GM13977 (cell line): ENCODE measurements at regions not wholly inside any gene's neighbourhood (a gene's known extent, or its start where the extent isn't known, plus 50 kb on each side); places are given as distances from the start of the nearest gene placed in this dataset.

Experiments used
- DNase-seq: peaks from one replicate; pipeline ENCODE4 v3.0.0; 2012; ENCODE audit warnings: low spot score
- in situ Hi-C: fragments of 300-500 bp; cut with MboI; formaldehyde crosslinking; loops from one replicate; pipeline ENCODE4 v1.12.0; 2022; ENCODE audit warnings: low sequenced_read_pairs, low pct_unique_long_range_greater_than_20kb, mixed read lengths, inconsistent platforms; ENCODE audit not compliant: unreplicated experiment
- TF ChIP-seq, protein P1 (sequence below): IDR thresholded peaks from 2 replicates; pipeline ENCODE4 v1.5.1; 2012; ENCODE audit warnings: mild to moderate bottlenecking, control low read depth; ENCODE audit not compliant: insufficient read depth; ENCODE audit errors: extremely low read depth, missing control alignments

DNA sequence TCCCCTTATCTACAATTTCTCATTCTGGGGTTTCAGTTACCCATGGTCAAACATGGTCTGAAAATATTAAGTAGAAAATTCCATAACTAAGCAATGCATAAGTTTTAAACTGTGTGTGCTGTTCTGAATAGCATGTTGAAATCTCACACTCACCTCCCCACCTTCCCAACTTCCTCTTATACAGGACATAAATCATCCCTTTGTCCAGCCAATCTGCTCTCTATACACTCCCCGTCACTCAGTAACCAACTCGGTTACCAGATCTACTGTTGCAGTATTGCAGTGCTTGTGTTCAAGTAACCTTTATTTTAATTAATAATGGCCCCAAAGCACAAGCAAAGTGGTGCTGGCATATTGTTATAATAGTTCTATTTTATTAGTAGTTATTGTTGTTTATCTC lies 420.5 kb downstream of the GXYLT1 start:
- TF ChIP-seq, protein P1, sequence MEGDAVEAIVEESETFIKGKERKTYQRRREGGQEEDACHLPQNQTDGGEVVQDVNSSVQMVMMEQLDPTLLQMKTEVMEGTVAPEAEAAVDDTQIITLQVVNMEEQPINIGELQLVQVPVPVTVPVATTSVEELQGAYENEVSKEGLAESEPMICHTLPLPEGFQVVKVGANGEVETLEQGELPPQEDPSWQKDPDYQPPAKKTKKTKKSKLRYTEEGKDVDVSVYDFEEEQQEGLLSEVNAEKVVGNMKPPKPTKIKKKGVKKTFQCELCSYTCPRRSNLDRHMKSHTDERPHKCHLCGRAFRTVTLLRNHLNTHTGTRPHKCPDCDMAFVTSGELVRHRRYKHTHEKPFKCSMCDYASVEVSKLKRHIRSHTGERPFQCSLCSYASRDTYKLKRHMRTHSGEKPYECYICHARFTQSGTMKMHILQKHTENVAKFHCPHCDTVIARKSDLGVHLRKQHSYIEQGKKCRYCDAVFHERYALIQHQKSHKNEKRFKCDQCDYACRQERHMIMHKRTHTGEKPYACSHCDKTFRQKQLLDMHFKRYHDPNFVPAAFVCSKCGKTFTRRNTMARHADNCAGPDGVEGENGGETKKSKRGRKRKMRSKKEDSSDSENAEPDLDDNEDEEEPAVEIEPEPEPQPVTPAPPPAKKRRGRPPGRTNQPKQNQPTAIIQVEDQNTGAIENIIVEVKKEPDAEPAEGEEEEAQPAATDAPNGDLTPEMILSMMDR = no peak
- DNase-seq = no peak
- in situ Hi-C loops = no loop called here

DNA sequence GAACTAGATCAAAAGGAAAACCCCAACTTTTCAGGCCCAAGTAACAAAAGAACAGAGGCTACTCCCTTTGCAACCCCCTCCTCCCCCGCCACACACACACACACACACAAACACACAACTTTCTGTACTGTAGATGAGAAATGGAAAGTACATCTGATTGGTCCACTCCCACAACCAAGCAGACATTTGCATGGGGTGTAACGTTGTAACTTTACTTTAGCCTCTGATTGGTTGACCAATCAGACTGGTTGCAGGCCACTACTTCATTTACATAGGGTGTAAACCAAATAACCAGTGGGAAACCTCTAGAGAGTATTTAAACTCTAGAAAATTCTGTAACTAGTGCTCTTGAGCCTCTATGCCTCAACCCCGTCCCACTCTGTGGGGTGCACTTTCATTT lies 425.5 kb downstream of the GXYLT1 start:
- DNase-seq = no peak
- TF ChIP-seq, protein P1 = no peak
- in situ Hi-C loops = no loop called here

DNA sequence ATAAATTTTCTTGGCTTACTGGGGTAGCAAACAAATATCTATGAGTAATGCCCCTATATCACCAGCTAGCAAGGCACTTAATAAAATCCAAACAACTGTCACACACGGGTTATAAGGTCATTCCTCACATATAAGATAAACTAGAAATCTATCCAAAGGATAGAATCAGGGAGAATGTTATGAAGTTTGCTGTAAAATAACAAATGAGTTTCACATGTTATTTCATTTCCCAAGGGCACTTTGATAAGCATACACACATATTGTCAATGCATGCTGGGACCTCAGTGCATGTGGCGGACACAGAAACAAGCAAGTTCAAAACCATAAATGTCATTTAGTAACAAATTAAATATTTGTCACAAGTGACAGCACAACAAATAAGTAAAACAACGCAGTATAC lies 429.4 kb downstream of the GXYLT1 start:
- in situ Hi-C loops = no loop called here
- DNase-seq = no peak
- TF ChIP-seq, protein P1 = no peak

DNA sequence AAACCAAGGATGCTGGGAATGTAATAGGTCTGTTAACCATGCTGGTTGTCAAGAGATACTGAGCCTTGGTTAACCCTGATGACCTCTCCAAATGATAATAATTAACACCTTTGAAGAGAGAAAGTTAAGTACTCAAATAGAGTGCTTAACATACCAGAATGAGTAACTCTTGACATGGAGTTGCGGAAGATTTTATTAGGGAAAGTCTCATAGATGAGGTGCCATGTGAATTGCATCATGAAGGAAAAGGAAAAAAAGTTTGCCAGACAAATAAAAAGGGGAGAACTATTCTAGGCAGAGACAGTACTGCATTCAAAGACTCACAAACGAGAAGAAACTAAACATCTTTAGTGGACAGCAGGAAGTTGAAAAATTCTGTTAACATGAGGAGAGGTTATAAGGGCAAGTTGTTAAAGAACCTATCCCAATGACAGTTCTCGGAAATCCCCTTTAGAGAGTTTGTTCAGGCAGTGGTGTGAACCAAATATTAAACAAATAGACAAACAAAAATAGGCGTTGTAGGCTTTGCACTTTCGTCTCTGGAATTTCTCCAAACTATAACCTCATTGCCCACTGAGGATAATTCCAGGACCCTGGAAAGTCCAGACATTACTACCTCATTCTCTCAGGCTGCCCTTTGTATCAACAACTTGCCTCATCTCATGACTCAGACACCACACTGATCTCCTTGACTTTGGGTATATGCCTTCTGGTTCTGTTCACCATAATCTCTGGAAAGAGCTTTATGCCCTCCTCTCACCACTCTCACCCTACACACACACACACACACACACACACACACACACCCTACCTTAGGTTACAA lies 435.0 kb downstream of the GXYLT1 start:
- in situ Hi-C loops = no loop called here
- no peak for DNase-seq
- TF ChIP-seq, protein P1 = no peak

DNA sequence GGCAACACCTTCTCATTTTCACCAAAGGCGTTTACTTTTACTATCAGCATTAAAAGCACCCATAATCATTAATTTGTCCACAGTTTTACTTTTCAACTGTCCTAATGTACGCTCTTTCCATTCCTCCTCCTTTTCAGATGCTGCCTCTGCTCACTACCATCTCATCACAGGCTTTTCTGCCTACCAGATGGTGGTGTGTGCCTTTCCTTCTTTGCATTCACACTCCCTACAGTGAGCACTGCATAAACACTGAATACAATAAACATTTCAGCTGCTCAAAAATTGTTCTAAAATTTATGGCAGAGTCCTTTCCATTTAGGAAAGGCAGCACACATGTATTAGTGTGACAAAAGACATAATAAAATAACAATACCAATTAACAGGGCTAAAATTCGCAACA lies 435.7 kb downstream of the GXYLT1 start:
- in situ Hi-C loops = no loop called here
- no peak for DNase-seq
- TF ChIP-seq, protein P1 = no peak

DNA sequence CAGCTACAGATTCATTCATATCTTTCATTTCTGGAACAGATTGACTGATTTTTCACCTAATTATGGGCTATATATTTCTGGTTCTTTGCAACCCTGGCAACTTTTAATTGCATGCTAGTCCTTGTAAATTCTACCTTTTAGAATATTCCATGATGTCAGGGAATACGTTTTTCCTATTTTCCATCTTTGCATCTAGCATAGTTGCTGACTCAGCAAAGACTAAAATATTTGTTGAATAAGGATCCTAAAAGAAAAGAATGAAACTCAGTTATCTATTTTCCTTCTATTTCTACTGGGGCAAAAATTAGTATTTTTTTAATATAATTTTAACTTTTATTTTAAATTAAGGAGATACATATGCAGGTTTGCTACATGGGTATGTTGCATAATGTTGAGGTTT lies 438.3 kb downstream of the GXYLT1 start:
- TF ChIP-seq, protein P1 = no peak
- in situ Hi-C loops = no loop called here
- no peak for DNase-seq
